ENCODE measurements at regions not wholly inside any gene's neighbourhood (a gene's known extent, or its start where the extent isn't known, plus 50 kb on each side); places are given as distances from the start of the nearest gene placed in this dataset.

GRCh38 chr17:72342627-72343527 is 222.1 kb downstream of the SOX9 start:
- H3K27me3 Mint-ChIP-seq (ENCODE audit: unreplicated experiment), result no peaks in the 10 kb centered on the region
- no peaks in the 10 kb centered on the region for H3K36me3 Mint-ChIP-seq (ENCODE audit: unreplicated experiment)
- no peaks in the 10 kb centered on the region for H3K9me3 Mint-ChIP-seq (ENCODE audit: unreplicated experiment)
- no peak for TF ChIP-seq CTCF (IDR thresholded peaks at IDR 0.05)
- DNase-seq (ENCODE audit: extremely low spot score, unreplicated experiment), result no peak
- H3K27ac Mint-ChIP-seq (ENCODE audit: unreplicated experiment), result no peak overlapping the region
- peaks cover 17% of the 10 kb centered on the region for H3K4me1 Mint-ChIP-seq (ENCODE audit: unreplicated experiment)
- H3K4me3 Mint-ChIP-seq (ENCODE audit: unreplicated experiment), result no peak overlapping the region

- H3K36me3 Mint-ChIP-seq (ENCODE audit: unreplicated experiment), result no peaks in the 10 kb centered on the region
- no peak for DNase-seq (ENCODE audit: extremely low spot score, unreplicated experiment)
- no peak for TF ChIP-seq CTCF (IDR thresholded peaks at IDR 0.05)
- H3K27ac Mint-ChIP-seq (ENCODE audit: unreplicated experiment), result no peak overlapping the region
- no peak overlapping the region for H3K4me3 Mint-ChIP-seq (ENCODE audit: unreplicated experiment)
- H3K4me1 Mint-ChIP-seq (ENCODE audit: unreplicated experiment), result peaks cover 9% of the 10 kb centered on the region
- no peaks in the 10 kb centered on the region for H3K9me3 Mint-ChIP-seq (ENCODE audit: unreplicated experiment)
- H3K27me3 Mint-ChIP-seq (ENCODE audit: unreplicated experiment), result no peaks in the 10 kb centered on the region
Measured at GRCh38 chr17:72343911-72344310, 223.1 kb downstream of the SOX9 start.

GRCh38 chr17:72344613-72345012 is 223.8 kb downstream of the SOX9 start:
- H3K4me3 Mint-ChIP-seq (ENCODE audit: unreplicated experiment), result no peak overlapping the region
- DNase-seq (ENCODE audit: extremely low spot score, unreplicated experiment), result no peak
- no peak for TF ChIP-seq CTCF (IDR thresholded peaks at IDR 0.05)
- no peak overlapping the region for H3K27ac Mint-ChIP-seq (ENCODE audit: unreplicated experiment)
- no peaks in the 10 kb centered on the region for H3K36me3 Mint-ChIP-seq (ENCODE audit: unreplicated experiment)
- no peaks in the 10 kb centered on the region for H3K27me3 Mint-ChIP-seq (ENCODE audit: unreplicated experiment)
- no peaks in the 10 kb centered on the region for H3K9me3 Mint-ChIP-seq (ENCODE audit: unreplicated experiment)
- H3K4me1 Mint-ChIP-seq (ENCODE audit: unreplicated experiment), result peaks cover 3% of the 10 kb centered on the region

- H3K36me3 Mint-ChIP-seq (ENCODE audit: unreplicated experiment), result no peaks in the 10 kb centered on the region
- H3K4me1 Mint-ChIP-seq (ENCODE audit: unreplicated experiment), result peaks cover 3% of the 10 kb centered on the region
- H3K27me3 Mint-ChIP-seq (ENCODE audit: unreplicated experiment), result no peaks in the 10 kb centered on the region
- no peak overlapping the region for H3K27ac Mint-ChIP-seq (ENCODE audit: unreplicated experiment)
- no peak overlapping the region for H3K4me3 Mint-ChIP-seq (ENCODE audit: unreplicated experiment)
- no peak for DNase-seq (ENCODE audit: extremely low spot score, unreplicated experiment)
- no peaks in the 10 kb centered on the region for H3K9me3 Mint-ChIP-seq (ENCODE audit: unreplicated experiment)
- no peak for TF ChIP-seq CTCF (IDR thresholded peaks at IDR 0.05)
Measured at GRCh38 chr17:72345088-72345487, 224.3 kb downstream of the SOX9 start.

- no peak for TF ChIP-seq CTCF (IDR thresholded peaks at IDR 0.05)
- no peaks in the 10 kb centered on the region for H3K36me3 Mint-ChIP-seq (ENCODE audit: unreplicated experiment)
- H3K4me3 Mint-ChIP-seq (ENCODE audit: unreplicated experiment), result no peak overlapping the region
- no peaks in the 10 kb centered on the region for H3K27me3 Mint-ChIP-seq (ENCODE audit: unreplicated experiment)
- no peak overlapping the region for H3K27ac Mint-ChIP-seq (ENCODE audit: unreplicated experiment)
- peaks cover 3% of the 10 kb centered on the region for H3K4me1 Mint-ChIP-seq (ENCODE audit: unreplicated experiment)
- no peak for DNase-seq (ENCODE audit: extremely low spot score, unreplicated experiment)
- no peaks in the 10 kb centered on the region for H3K9me3 Mint-ChIP-seq (ENCODE audit: unreplicated experiment)
Measured at GRCh38 chr17:72345536-72345935, 224.7 kb downstream of the SOX9 start.
